Activated T-cell treated with anti-CD3 and anti-CD28 coated beads, Interleukin-2, amount 50 U/mL, for 24 hours (primary cell): ENCODE measurements at regions not wholly inside any gene's neighbourhood (a gene's known extent, or its start where the extent isn't known, plus 50 kb on each side); places are given as distances from the start of the nearest gene placed in this dataset.

Experiments
- DNase-seq: peaks from one replicate; pipeline ENCODE4 v3.0.0-alpha.2; 2020
- H3K27ac Mint-ChIP-seq: 2 replicates; pipeline ENCODE4 v1.8.0; 2020; ENCODE audit warnings: mild to moderate bottlenecking, mixed read lengths
- H3K27me3 Mint-ChIP-seq: 2 replicates; pipeline ENCODE4 v1.8.0; 2020; ENCODE audit warnings: mixed read lengths
- H3K36me3 Mint-ChIP-seq: 2 replicates; pipeline ENCODE4 v1.8.0; 2020; ENCODE audit warnings: low read depth, mixed read lengths
- H3K4me1 Mint-ChIP-seq: 2 replicates; pipeline ENCODE4 v1.8.0; 2020; ENCODE audit warnings: low read depth, mixed read lengths
- H3K4me3 Mint-ChIP-seq: 2 replicates; pipeline ENCODE4 v1.8.0; 2020; ENCODE audit warnings: mild to moderate bottlenecking, moderate library complexity, mixed read lengths
- H3K9me3 Mint-ChIP-seq: 2 replicates; pipeline ENCODE4 v1.8.0; 2020; ENCODE audit warnings: mixed read lengths

DNA sequence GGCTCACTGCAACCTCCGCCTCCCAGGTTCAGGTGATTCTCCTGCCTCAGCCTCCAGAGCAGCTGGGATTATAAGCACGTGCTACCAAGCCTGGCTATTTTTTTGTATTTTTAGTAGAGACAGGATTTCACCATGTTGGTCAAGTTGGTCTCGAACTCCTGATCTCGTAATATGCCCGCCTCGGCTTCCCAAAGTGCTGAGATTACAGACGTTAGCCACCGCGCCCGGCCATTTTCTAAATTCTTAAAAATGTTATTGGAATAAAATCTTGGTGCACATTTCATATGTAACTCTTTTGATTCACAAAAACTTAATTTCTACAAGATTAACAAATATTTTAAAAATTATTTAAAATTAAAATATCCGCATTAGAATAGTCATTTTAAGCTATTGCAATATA is 1480.3 kb upstream of the SPRY2 start:
- Mint-ChIP-seq H3K4me3 (no peak overlapping the region), H3K27ac (no peak overlapping the region), H3K4me1 (no peaks in the 10 kb centered on the region), H3K27me3 (no peaks in the 10 kb centered on the region), H3K9me3 (peaks cover 13% of the 10 kb centered on the region), H3K36me3 (no peaks in the 10 kb centered on the region)
- no peak for DNase-seq

DNA sequence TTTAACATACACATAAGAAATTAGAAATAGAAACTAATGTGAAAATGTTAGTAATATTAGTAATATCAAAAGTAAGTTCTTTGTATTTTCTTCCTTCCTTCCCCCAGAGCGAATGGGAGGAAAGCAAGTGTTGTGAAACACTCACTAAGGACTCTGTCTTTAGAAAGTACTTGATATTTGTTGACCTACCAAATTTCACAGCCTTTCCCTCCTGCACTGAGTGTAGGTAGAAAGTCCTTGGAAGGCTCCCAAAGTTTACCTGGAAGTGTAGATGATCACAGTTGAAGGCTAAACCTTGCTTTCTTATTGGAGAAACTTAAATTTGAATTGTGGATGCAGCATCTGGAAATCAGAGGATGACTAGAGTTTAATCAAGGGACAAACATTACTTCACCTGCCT is 1459.5 kb upstream of the SPRY2 start:
- Mint-ChIP-seq H3K27me3 (no peaks in the 10 kb centered on the region), H3K4me1 (no peaks in the 10 kb centered on the region), H3K27ac (no peak overlapping the region), H3K9me3 (peaks cover 5% of the 10 kb centered on the region), H3K4me3 (no peak overlapping the region), H3K36me3 (no peaks in the 10 kb centered on the region)
- DNase-seq, result no peak

DNA sequence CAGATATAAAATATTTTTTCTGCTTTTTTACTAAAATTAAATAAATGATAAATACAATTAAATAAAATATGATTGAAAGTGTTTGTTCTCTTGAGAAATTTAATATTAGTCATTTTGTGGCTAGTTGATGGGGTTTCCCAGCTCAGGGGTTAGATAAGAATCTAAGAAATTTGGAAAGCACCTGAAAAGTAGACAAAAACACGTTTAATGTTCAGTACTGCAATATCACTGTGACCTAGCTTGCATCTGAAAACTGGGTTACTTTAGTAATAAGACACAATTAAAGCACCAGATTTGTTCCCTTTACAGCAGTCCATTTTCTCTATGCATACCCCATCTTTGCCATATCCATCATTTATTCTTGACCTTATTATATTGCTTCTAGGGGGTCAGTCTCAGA is 1454.8 kb upstream of the SPRY2 start:
- Mint-ChIP-seq H3K9me3 (peaks cover 13% of the 10 kb centered on the region), H3K27me3 (no peaks in the 10 kb centered on the region), H3K4me1 (no peaks in the 10 kb centered on the region), H3K4me3 (no peak overlapping the region), H3K36me3 (no peaks in the 10 kb centered on the region), H3K27ac (no peak overlapping the region)
- no peak for DNase-seq

DNA sequence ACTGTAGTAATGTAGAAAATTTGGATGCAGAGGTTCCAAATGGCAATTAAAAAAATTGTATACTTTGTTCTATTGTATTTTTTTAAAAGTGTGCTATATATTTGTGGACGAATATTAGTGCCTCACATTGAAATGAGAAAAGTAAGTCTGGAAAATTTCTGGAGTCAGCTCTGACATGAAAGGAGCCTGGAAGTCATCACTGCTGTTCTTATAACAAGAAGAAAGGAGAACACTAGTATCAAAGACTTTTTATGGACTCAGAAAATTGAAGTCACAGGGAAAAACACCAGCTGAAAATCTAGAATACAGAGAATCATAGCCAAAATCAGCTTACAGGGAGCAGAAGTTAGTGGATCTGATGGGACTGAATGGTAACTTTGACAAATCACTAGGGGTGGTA is 1450.7 kb upstream of the SPRY2 start:
- H3K9me3 Mint-ChIP-seq, result peaks cover 21% of the 10 kb centered on the region
- H3K4me1 Mint-ChIP-seq, result no peaks in the 10 kb centered on the region

DNA sequence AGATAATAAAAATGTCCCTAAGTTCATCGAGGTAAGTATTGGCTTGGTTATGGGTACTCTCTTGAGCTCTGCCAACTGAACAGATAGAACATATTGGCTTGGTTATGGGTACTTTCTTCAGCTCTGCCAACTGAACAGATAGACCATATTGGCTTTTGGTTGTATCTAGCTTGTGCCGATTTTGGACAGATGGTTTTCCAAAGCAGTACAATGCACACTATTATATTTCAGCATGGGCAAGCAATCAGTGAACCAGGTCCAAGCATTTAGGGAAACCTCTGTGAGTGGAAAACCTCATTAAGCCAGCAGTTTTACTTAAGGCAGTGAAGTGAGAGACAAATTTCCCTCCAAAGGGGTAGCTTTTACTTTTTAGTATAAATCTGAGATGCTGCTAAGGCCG is 1440.5 kb upstream of the SPRY2 start:
- H3K36me3 Mint-ChIP-seq, result no peaks in the 10 kb centered on the region

More for the DNA sequence above, 1450.7 kb upstream of the SPRY2 start:
- Mint-ChIP-seq H3K36me3 (no peaks in the 10 kb centered on the region), H3K27me3 (no peaks in the 10 kb centered on the region), H3K27ac (no peak overlapping the region), H3K4me3 (no peak overlapping the region)
- no peak for DNase-seq

DNA sequence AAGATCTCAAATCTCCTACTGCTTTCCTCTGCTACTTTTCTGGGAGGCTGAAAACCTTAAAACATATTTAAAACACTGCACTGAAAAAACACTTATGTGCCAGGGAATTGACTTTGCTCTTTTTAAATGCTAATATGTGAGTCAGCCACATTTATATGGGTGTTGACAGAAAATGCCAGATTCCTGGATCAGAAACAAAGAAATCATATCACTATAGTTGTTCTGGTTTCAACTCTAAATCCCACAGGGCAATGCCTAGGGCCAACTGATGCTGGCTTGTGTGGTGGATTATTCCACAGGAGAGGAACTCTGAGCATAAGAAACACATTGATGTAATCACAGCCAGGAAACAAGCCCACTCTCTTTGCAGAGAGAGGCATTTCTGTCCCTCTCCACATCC is 1439.0 kb upstream of the SPRY2 start:
- Mint-ChIP-seq H3K27me3 (no peaks in the 10 kb centered on the region), H3K9me3 (peaks cover 5% of the 10 kb centered on the region), H3K4me3 (no peak overlapping the region), H3K36me3 (no peaks in the 10 kb centered on the region), H3K4me1 (no peaks in the 10 kb centered on the region), H3K27ac (no peak overlapping the region)
- DNase-seq, result no peak

More for the DNA sequence above, 1440.5 kb upstream of the SPRY2 start:
- no peak overlapping the region for H3K27ac Mint-ChIP-seq
- peaks cover 5% of the 10 kb centered on the region for H3K9me3 Mint-ChIP-seq
- no peak overlapping the region for H3K4me3 Mint-ChIP-seq
- no peaks in the 10 kb centered on the region for H3K27me3 Mint-ChIP-seq
- no peaks in the 10 kb centered on the region for H3K4me1 Mint-ChIP-seq
- DNase-seq, result no peak

DNA sequence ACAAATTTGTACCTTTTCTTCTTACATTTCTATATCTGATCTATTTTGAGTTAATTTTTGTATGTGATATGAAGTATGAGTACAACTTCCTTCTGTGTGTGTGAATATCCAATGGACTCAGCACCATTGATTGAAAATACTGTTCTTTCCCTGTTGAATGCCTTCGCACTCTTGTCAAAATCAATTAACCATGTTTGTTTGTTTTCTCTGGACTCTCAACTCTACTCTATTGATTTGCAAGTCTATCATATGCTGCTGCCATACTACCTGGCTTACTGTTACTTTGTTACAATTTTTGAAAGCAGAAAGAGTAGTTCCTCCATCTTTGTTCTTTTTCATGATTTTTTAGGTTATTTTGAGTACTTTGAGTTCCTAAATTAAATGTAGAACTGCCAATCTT is 1437.4 kb upstream of the SPRY2 start:
- H3K9me3 Mint-ChIP-seq, result peaks cover 5% of the 10 kb centered on the region
- H3K4me1 Mint-ChIP-seq, result no peaks in the 10 kb centered on the region
- H3K36me3 Mint-ChIP-seq, result no peaks in the 10 kb centered on the region
- no peak overlapping the region for H3K4me3 Mint-ChIP-seq
- no peak for DNase-seq
- H3K27me3 Mint-ChIP-seq, result no peaks in the 10 kb centered on the region
- no peak overlapping the region for H3K27ac Mint-ChIP-seq

DNA sequence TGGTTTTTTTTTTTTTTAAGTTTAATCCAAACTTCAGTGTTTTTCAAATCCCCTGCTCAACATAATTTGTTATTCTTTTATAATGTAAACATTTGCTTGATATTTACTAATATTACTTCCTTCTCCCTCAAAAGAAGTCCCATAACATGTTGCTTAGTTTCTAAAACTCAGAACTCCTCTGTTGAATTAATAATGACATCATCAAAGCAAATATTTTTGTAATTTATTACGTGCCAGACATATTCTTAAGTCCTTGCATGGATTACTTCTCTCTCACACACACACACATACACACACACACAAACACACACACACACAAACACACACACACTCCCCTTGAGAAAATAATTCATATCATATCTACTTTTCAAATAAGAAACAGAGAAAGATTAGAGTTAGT is 1432.3 kb upstream of the SPRY2 start:
- H3K4me1 Mint-ChIP-seq, result no peaks in the 10 kb centered on the region
- H3K9me3 Mint-ChIP-seq, result peaks cover 5% of the 10 kb centered on the region
- DNase-seq, result no peak
- H3K27ac Mint-ChIP-seq, result no peak overlapping the region
- H3K36me3 Mint-ChIP-seq, result no peaks in the 10 kb centered on the region
- no peaks in the 10 kb centered on the region for H3K27me3 Mint-ChIP-seq
- no peak overlapping the region for H3K4me3 Mint-ChIP-seq

DNA sequence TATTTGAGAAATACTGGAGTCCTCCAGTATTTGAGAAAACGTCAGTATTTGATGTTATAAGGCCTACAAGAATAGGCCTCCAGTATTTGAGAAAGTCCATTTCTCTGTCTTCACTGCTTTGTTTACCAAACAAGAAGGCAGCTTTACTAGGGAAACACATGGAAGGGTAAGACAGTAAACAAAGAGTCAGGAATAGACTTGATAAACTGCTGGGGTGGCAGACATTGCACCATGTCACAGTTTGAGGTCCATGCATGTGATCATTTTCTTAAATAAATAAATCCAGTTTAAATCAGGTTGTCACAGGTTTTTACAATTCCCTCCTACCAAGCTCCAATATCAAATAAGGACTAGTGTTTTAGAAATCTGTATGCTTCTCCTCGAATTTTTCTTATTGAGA is 1431.0 kb upstream of the SPRY2 start:
- Mint-ChIP-seq H3K27me3 (no peaks in the 10 kb centered on the region), H3K36me3 (no peaks in the 10 kb centered on the region), H3K27ac (no peak overlapping the region)

DNA sequence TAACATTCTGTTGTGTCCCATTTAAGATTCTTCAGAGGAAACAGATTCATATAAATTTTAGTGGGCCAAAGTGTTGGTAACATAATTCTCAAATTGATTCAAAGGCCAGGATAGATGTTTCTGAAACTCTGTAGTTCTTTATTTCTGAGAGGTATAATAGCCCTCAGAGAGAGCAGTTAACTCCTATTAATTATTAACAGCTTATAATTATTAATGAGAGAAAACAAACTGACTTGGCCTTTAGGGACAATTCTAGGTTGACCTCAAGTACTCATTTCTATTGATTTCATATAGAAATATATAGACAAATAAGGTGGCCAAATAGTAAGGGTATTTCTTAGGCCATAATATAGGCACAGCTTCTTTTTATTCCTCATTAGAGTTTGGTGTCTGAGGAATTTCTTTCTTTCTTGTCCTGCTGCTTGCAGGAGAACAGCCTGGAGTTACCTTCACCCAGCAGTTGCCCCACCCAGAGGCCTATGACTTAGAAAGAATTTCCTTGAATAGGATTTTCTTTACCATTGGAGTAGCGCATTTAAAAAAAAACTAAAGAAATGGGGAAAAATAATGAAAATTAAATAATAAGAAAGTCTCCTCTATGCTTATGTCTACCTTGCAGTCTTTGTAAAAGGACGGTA is 1430.1 kb upstream of the SPRY2 start:
- Mint-ChIP-seq H3K4me1 (no peaks in the 10 kb centered on the region), H3K27me3 (no peaks in the 10 kb centered on the region), H3K27ac (no peak overlapping the region), H3K9me3 (peaks cover 10% of the 10 kb centered on the region), H3K4me3 (no peak overlapping the region), H3K36me3 (no peaks in the 10 kb centered on the region)
- no peak for DNase-seq

More for the DNA sequence above, 1431.0 kb upstream of the SPRY2 start:
- no peak for DNase-seq
- H3K4me1 Mint-ChIP-seq, result no peaks in the 10 kb centered on the region
- peaks cover 5% of the 10 kb centered on the region for H3K9me3 Mint-ChIP-seq
- no peak overlapping the region for H3K4me3 Mint-ChIP-seq

DNA sequence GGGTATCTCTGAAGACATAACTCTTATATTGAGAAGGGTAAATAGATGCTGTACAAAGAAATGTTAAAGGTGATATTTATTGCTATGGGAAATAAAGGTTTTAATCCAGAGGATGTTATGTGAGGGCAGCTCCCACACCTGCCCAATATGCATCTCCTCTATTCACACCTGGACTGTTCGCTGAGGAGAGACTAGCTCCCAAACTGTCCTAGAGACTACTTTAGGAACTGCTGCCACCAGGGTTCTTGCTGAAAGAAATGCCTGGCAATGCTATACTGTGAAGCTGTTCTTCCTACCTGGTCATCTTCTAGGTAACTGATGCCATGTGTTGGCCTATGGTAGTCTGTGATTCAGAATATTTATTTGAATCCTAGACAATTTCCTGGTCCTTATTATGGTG is 1421.5 kb upstream of the SPRY2 start:
- Mint-ChIP-seq H3K27ac (no peak overlapping the region), H3K4me3 (no peak overlapping the region), H3K4me1 (no peaks in the 10 kb centered on the region), H3K36me3 (no peaks in the 10 kb centered on the region), H3K27me3 (no peaks in the 10 kb centered on the region), H3K9me3 (peaks cover 22% of the 10 kb centered on the region)
- DNase-seq, result no peak

DNA sequence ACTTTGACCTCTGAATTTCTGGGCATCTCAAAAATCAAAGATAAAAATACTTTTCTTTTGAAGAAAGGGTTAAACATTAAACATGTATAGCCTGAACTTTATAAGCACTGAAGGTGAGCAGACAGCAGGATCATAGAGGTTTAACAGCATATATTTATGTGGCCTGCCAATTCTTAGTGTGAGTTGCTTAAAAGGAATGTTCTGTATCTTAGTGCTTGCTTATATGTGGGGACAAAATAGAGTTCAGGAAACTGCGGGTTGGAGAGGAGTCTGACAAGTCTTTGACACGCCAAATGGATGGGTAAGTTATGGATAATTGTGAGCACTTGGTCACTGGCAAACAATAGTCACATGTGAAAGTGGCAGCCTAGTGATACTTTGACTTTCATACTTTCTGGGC is 1419.4 kb upstream of the SPRY2 start:
- Mint-ChIP-seq H3K27ac (no peak overlapping the region), H3K4me3 (no peak overlapping the region), H3K4me1 (no peaks in the 10 kb centered on the region), H3K36me3 (no peaks in the 10 kb centered on the region), H3K9me3 (peaks cover 15% of the 10 kb centered on the region), H3K27me3 (no peaks in the 10 kb centered on the region)
- no peak for DNase-seq

DNA sequence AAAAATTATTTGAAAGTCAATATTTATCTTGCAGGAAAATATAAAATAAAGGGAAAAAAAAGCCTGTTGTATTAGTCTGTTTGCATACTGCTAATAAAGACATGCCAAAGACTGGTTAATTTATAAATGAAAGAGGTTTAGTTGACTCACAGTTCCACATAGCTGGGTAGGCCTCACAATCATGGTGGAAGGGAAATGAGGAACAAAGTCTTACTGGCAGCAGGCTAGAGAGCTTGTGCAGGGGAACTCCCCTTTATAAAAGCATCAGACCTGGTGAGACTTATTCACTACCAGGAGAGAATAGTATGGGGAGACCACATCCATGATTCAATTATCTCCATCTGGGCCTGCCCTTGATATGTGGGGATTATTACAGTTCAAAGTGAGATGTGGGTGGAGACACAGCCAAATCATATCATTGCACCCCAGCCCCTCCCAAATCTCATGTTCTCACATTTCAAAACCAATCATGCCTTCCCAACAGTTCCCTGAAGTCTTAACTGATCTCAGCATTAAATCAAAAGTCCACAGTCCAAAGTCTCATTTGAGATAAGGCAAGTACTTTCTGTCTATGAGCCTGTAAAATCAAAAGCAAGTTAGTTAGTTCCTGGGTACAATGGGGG is 1416.5 kb upstream of the SPRY2 start:
- no peaks in the 10 kb centered on the region for H3K4me1 Mint-ChIP-seq
- H3K27ac Mint-ChIP-seq, result no peak overlapping the region
- peaks cover 25% of the 10 kb centered on the region for H3K9me3 Mint-ChIP-seq
- no peak for DNase-seq
- no peaks in the 10 kb centered on the region for H3K27me3 Mint-ChIP-seq
- no peaks in the 10 kb centered on the region for H3K36me3 Mint-ChIP-seq
- H3K4me3 Mint-ChIP-seq, result no peak overlapping the region

DNA sequence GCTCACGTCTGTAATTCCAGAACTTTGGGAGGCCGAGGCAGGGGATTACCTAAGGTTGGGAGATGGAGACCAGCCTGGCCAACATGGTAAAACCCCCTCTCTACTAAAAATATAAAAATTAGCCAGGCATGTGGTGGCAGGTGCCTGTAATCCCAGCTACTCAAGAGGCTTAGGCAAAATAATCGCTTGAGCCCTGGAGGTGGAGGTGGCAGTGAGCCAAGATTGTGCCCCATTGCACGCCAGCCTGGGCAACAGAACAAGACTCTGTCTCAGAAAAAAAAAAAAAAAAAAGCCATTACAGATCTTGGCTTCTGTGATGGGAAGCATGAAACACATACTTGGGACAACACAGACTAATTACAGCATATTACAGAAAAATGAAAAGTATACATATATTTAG is 1404.5 kb upstream of the SPRY2 start:
- no peaks in the 10 kb centered on the region for H3K36me3 Mint-ChIP-seq

DNA sequence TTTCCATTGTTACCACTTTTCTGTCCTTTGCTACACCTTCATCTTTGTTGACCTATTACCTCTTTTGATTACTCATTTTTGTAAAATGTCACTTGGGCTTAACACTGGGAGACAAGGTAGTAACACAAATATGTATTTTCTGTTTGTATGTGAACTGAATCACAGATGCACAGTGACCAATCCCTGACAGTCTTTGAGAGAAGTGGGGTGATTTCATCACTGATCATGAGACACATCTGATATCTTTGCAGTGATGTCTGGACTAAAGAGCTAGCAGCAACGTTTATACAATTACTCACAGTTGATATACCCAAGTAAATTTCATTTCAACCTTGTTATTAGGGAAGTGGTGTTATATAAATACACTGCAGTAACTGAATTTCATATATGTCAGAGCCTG is 1397.4 kb upstream of the SPRY2 start:
- Mint-ChIP-seq H3K36me3 (no peaks in the 10 kb centered on the region), H3K4me1 (no peaks in the 10 kb centered on the region), H3K4me3 (no peak overlapping the region), H3K27ac (no peak overlapping the region), H3K9me3 (peaks cover 23% of the 10 kb centered on the region), H3K27me3 (no peaks in the 10 kb centered on the region)
- DNase-seq, result no peak

More for the DNA sequence above, 1404.5 kb upstream of the SPRY2 start:
- Mint-ChIP-seq H3K9me3 (peaks cover 11% of the 10 kb centered on the region), H3K4me1 (no peaks in the 10 kb centered on the region), H3K27me3 (no peaks in the 10 kb centered on the region), H3K27ac (no peak overlapping the region), H3K4me3 (no peak overlapping the region)
- no peak for DNase-seq
